ENCODE measurements at regions not wholly inside any gene's neighbourhood (a gene's known extent, or its start where the extent isn't known, plus 50 kb on each side); places are given as distances from the start of the nearest gene placed in this dataset.

GRCh38 chr11:7196396-7197146, 55.1 kb upstream of the SYT9 start:
- no peak for DNase-seq
- Histone ChIP-seq H3K27ac (no peak overlapping the region), H3K4me3 (no peak overlapping the region), H3K36me3 (no peaks in the 10 kb centered on the region), H3K4me1 (no peaks in the 10 kb centered on the region), H3K9me3 (no peaks in the 10 kb centered on the region), H3K27me3 (no peaks in the 10 kb centered on the region)
- no peak for TF ChIP-seq POLR2A (IDR thresholded peaks at IDR 0.05)
- no peak for TF ChIP-seq CTCF (IDR thresholded peaks at IDR 0.05)

GRCh38 chr11:7197469-7197868, 54.2 kb upstream of the SYT9 start:
- no peak for DNase-seq
- Histone ChIP-seq H3K4me1 (no peaks in the 10 kb centered on the region), H3K27me3 (no peaks in the 10 kb centered on the region), H3K4me3 (no peak overlapping the region), H3K9me3 (no peaks in the 10 kb centered on the region), H3K27ac (no peak overlapping the region), H3K36me3 (no peaks in the 10 kb centered on the region)
- TF ChIP-seq CTCF (IDR thresholded peaks at IDR 0.05) = no peak
